ENCODE measurements at regions not wholly inside any gene's neighbourhood (a gene's known extent, or its start where the extent isn't known, plus 50 kb on each side); places are given as distances from the start of the nearest gene placed in this dataset.

DNA sequence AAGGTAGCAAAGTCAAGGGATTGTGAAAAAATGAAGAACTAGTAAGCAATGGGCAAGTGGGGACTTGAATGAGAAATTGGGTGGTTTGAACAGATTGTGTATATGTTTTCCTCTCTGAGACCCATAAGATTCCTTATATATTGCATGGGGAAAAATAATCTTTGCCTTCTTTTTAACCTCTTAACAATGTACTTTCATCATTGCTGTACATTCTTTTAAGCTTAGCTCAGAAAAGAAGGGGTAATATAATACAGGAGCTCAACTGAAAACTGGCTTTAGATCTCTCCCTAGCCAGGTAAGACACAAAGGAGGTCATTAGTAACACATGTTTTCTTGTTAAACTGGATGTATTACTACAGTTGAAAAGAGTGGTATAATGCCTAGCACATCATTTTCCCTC lies 287.2 kb downstream of the RNF144B start:
- ATAC-seq (no peak), DNase-seq (ENCODE audit: extremely low read depth in 1 of 4, low spot score in 3 of 4) (no peak), FAIRE-seq (no peak)
- CTCF ChIA-PET (ENCODE audit: low intra/inter-chr PET ratio), result no interaction called here
- no peak for TF ChIP-seq PYGO2 (tag; IDR thresholded peaks at IDR 0.05)
- TF ChIP-seq, protein P1, sequence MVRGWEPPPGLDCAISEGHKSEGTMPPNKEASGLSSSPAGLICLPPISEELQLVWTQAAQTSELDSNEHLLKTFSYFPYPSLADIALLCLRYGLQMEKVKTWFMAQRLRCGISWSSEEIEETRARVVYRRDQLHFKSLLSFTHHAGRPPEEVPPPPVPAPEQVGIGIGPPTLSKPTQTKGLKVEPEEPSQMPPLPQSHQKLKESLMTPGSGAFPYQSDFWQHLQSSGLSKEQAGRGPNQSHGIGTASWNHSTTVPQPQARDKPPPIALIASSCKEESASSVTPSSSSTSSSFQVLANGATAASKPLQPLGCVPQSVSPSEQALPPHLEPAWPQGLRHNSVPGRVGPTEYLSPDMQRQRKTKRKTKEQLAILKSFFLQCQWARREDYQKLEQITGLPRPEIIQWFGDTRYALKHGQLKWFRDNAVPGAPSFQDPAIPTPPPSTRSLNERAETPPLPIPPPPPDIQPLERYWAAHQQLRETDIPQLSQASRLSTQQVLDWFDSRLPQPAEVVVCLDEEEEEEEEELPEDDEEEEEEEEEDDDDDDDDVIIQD (CRISPR knock-in tag; IDR thresholded peaks at IDR 0.05), result no peak
- TF ChIP-seq HDGF (IDR thresholded peaks at IDR 0.05), result no peak
- TF ChIP-seq ZEB2 (IDR thresholded peaks at IDR 0.05), result no peak
- TF ChIP-seq SAFB2 (IDR thresholded peaks at IDR 0.05; ENCODE audit: borderline replicate concordance, low read depth, low read length, severe bottlenecking), result no peak
- TF ChIP-seq, protein P2, sequence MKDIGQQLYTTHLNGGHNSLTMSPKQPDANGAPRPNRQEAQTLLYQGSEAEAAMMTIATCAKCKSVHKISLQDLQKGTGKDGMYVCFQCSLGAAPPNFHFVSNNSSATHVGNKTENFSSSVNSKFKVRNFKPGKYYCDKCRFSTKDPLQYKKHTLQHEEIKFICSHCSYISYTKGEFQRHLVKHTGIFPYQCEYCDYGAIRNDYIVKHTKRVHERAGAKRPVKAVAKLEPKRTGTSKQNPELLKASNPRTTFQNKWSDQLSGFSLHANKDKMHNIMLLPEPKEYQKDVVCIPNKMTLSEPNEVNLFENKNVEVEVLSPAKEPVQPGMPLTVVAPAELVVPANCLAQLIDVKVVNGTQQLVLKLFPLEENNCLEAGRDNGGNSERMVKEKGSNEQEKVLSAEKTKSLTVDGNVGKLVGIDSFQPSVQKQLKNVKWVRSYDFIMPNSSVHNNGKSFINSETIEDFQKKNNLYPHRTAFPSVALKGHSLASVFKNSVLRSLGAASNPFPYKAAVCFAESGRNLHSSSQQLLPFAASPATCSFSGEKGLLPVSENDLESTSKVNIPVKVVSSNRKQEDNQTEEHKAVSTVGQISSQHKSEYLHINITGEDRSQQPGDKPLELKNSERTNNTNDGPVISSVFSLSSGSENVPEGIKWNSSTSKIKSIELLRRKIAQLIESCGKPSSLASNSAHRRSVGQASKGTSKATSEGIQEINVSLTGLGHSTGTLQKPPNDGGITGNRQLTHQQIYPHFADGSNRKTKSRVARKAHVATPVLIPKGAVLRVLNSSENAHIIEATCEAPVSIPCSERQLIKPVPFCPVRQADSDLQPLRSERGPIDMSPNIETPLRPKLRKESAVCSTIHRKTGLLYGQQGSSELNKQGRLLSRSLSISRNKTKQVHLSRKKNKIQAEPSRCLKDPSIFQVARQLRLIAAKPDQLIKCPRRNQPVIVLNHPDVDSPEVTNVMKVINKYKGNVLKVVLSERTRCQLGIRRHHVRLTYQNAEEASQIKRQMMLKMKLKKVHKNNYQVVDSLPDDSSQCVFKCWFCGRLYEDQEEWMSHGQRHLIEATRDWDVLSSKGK (CRISPR knock-in tag; IDR thresholded peaks at IDR 0.05), result no peak
- TF ChIP-seq MBD2 (IDR thresholded peaks at IDR 0.05; ENCODE audit: borderline replicate concordance, low read depth), result no peak
- TF ChIP-seq TAF15 (IDR thresholded peaks at IDR 0.05; ENCODE audit: low read depth, low read length), result no peak
- no peak for TF ChIP-seq SPI1 (IDR thresholded peaks at IDR 0.05; ENCODE audit: borderline replicate concordance, low read depth, low read length)
- TF ChIP-seq, protein P3, sequence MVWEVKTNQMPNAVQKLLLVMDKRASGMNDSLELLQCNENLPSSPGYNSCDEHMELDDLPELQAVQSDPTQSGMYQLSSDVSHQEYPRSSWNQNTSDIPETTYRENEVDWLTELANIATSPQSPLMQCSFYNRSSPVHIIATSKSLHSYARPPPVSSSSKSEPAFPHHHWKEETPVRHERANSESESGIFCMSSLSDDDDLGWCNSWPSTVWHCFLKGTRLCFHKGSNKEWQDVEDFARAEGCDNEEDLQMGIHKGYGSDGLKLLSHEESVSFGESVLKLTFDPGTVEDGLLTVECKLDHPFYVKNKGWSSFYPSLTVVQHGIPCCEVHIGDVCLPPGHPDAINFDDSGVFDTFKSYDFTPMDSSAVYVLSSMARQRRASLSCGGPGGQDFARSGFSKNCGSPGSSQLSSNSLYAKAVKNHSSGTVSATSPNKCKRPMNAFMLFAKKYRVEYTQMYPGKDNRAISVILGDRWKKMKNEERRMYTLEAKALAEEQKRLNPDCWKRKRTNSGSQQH (CRISPR knock-in tag; IDR thresholded peaks at IDR 0.05), result no peak
- no peak for TF ChIP-seq NCOR1 (IDR thresholded peaks at IDR 0.05)
- TF ChIP-seq CBX3 (IDR thresholded peaks at IDR 0.05; ENCODE audit: borderline replicate concordance in 1 of 2, low read length in 2 of 2), result no peak
- no peak for TF ChIP-seq ZNF551 (CRISPR knock-in tag; IDR thresholded peaks at IDR 0.05)
- no peak for TF ChIP-seq HDAC3 (IDR thresholded peaks at IDR 0.05; ENCODE audit: borderline replicate concordance, partially characterized antibody)
- TF ChIP-seq ARHGAP35 (IDR thresholded peaks at IDR 0.05; ENCODE audit: partially characterized antibody), result no peak
- POLR2A ChIA-PET, result interaction anchor here (1.0 kb wide), 1 partner anchor 11 kb away, joined by 3 read pairs; no protein-coding TSS in a partner anchor
- no peak overlapping the region for H3K4me2 ChIP-seq (ENCODE audit: insufficient read depth, low read length)
- in situ Hi-C loops (cut with MboI) (no loop called here), intact Hi-C loops (cut with micrococcal nuclease) (no loop called here)
- no peaks in the 10 kb centered on the region for H3K4me1 ChIP-seq (replicated peaks in 1 of 2; ENCODE audit: control insufficient read depth in 2 of 2, insufficient read depth in 2 of 2, low read length in 2 of 2)
- no TSS peak for BruUV-seq (replicated peaks)
- no peaks in the 10 kb centered on the region for H3K79me2 ChIP-seq (ENCODE audit: control insufficient read depth, insufficient read depth, low read length)
- no peaks in the 10 kb centered on the region for H4K20me1 ChIP-seq (replicated peaks; ENCODE audit: control insufficient read depth, insufficient read depth, low read length)
- H2AFZ ChIP-seq (ENCODE audit: low read depth, low read length), result no peak overlapping the region
- no peak overlapping the region for H3K27ac ChIP-seq (ENCODE audit: extremely low read depth, low read depth, low read length)
- H3K4me3 ChIP-seq, result no peak overlapping the region
- H3K36me3 ChIP-seq (ENCODE audit: control insufficient read depth, insufficient read depth, low read length), result no peaks in the 10 kb centered on the region
- H3K9ac ChIP-seq (ENCODE audit: insufficient read depth in 1 of 2, low read depth in 2 of 2, low read length in 2 of 2), result no peak overlapping the region
- H3K9me3 ChIP-seq (replicated peaks; ENCODE audit: control insufficient read depth, insufficient read depth, low read depth, low read length), result no peaks in the 10 kb centered on the region
- H3K9me1 ChIP-seq (ENCODE audit: control insufficient read depth, insufficient read depth, low read length), result no peaks in the 10 kb centered on the region
- no peaks in the 10 kb centered on the region for H3K27me3 ChIP-seq (ENCODE audit: control insufficient read depth in 2 of 2, insufficient read depth in 2 of 2, low read length in 2 of 2)
